Smooth muscle cell (in vitro differentiated cells): ENCODE measurements at regions not wholly inside any gene's neighbourhood (a gene's known extent, or its start where the extent isn't known, plus 50 kb on each side); places are given as distances from the start of the nearest gene placed in this dataset.

Source experiments
- DNase-seq: peaks from one replicate; lab custom pipeline; 2025; ENCODE audit not compliant: unreplicated experiment; lab: John Stamatoyannopoulos, UW
- H2AFZ ChIP-seq: fragments of 200-600 bp; sonication (generic); 2 replicates; pipeline ENCODE4 v1.6.0; 2016; ENCODE audit warnings: antibody characterized with exemption, low read depth, mild to moderate bottlenecking
- H3F3A ChIP-seq: fragments of 200-600 bp; sonication (generic); 2 replicates; pipeline ENCODE4 v1.6.0; 2017; ENCODE audit warnings: antibody characterized with exemption, low read depth
- H3K27ac ChIP-seq: fragments of 200-600 bp; sonication (generic); 2 replicates; pipeline ENCODE4 v1.5.1; 2016; ENCODE audit warnings: low read depth, mild to moderate bottlenecking
- H3K27me3 ChIP-seq: fragments of 200-600 bp; sonication (generic); 2 replicates; pipeline ENCODE4 v1.6.1; 2016; ENCODE audit warnings: low read depth, mild to moderate bottlenecking
- H3K36me3 ChIP-seq: fragments of 200-600 bp; sonication (generic); 2 replicates; pipeline ENCODE4 v1.5.1; 2016; ENCODE audit warnings: low read depth
- H3K4me1 ChIP-seq: fragments of 200-600 bp; sonication (generic); 2 replicates; pipeline ENCODE4 v1.5.1; 2016; ENCODE audit warnings: low read depth
- H3K4me2 ChIP-seq: fragments of 200-600 bp; sonication (generic); 2 replicates; pipeline ENCODE4 v1.6.0; 2016; ENCODE audit warnings: mild to moderate bottlenecking
- H3K4me3 ChIP-seq: fragments of 200-600 bp; sonication (generic); 2 replicates; pipeline ENCODE4 v1.5.1; 2016; ENCODE audit warnings: mild to moderate bottlenecking
- H3K79me2 ChIP-seq: fragments of 200-600 bp; sonication (generic); 2 replicates; pipeline ENCODE4 v1.6.0; 2016; ENCODE audit warnings: low read depth, mild to moderate bottlenecking
- H3K9ac ChIP-seq: fragments of 200-600 bp; sonication (generic); 2 replicates; pipeline ENCODE4 v1.6.0; 2016; ENCODE audit warnings: low read depth
- H3K9me3 ChIP-seq: fragments of 200-600 bp; sonication (generic); replicated peaks from 2 replicates; pipeline ENCODE4 v1.5.1; 2016; ENCODE audit warnings: low read depth
- H4K20me1 ChIP-seq: fragments of 200-600 bp; sonication (generic); 2 replicates; pipeline ENCODE4 v1.6.0; 2016; ENCODE audit warnings: low read depth
- CTCF ChIP-seq: fragments of 200-600 bp; sonication (generic); IDR thresholded peaks from 2 replicates; pipeline ENCODE4 v1.5.1; 2017; ENCODE audit warnings: borderline replicate concordance, mild to moderate bottlenecking, antibody characterized with exemption; ENCODE audit not compliant: insufficient read depth, poor library complexity, severe bottlenecking
- WGBS: methylation state at CpG from one replicate; pipeline ENCODE4 v1.1.7; 2016; ENCODE audit warnings: low lambda C conversion rate; 5-methylcytosine and 5-hydroxymethylcytosine counted together

DNA sequence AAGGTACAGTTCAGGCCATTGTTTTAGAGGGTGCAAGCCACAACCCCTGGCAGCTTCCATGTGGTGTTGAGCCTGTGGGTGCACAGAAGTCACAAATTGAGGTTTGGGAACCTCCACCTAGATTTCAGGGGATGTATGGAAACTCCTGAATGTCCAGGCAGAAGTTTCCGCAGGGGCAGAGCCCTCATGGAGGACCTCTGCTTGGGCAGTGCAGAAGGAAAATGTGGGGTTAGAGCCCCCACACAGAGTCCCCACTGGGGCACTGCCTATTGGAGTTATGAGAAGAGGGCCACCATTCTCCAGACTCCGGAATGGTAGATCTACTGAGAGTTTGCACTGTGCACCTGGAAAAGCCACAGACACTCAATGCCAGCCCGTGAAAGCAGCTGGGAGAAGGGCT, 242.0 kb upstream of the ACTRT1 start:
- Histone ChIP-seq H3K79me2 (no peaks in the 10 kb centered on the region), H3K27ac (no peak overlapping the region), H3F3A (no peaks in the 10 kb centered on the region), H3K27me3 (no peaks in the 10 kb centered on the region), H3K36me3 (no peaks in the 10 kb centered on the region), H3K9ac (no peak overlapping the region), H3K4me2 (no peak overlapping the region), H3K9me3 (peaks cover 11% of the 10 kb centered on the region), H3K4me1 (no peaks in the 10 kb centered on the region), H2AFZ (no peak overlapping the region), H4K20me1 (no peaks in the 10 kb centered on the region), H3K4me3 (no peak overlapping the region)
- no peak for TF ChIP-seq CTCF
- no peak for DNase-seq
- 77% methylated on average over 3 of the region's 3 CpGs for WGBS

DNA sequence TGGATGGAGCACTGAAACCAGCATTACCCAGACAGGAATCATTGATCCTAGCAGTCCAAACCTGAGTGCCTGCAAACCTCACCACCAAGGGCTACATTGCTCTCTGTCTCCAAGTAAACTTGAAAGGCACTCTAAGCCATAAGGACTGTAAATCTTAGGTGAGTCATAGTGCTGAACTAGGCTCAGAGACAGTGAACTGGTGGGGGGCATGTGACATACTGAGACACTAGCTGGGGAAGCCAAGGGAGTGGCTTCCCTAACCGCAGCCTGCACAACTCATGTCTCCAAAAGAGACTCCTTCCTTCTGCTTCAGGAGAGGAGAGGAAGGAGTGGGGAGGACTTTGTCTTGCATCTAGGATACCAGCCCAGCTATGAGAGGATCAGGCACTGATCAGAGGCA, 235.5 kb upstream of the ACTRT1 start:
- H3K9me3 ChIP-seq = peaks cover 11% of the 10 kb centered on the region
- no peaks in the 10 kb centered on the region for H3F3A ChIP-seq
- H2AFZ ChIP-seq = no peak overlapping the region
- WGBS = 56% methylated on average over 1 of the region's 1 CpG
- H3K79me2 ChIP-seq = no peaks in the 10 kb centered on the region
- H4K20me1 ChIP-seq = no peaks in the 10 kb centered on the region
- H3K36me3 ChIP-seq = no peaks in the 10 kb centered on the region
- H3K27ac ChIP-seq = no peak overlapping the region
- H3K4me1 ChIP-seq = no peaks in the 10 kb centered on the region
- DNase-seq = no peak
- TF ChIP-seq CTCF = no peak
- H3K9ac ChIP-seq = no peak overlapping the region
- H3K4me2 ChIP-seq = no peak overlapping the region
- no peaks in the 10 kb centered on the region for H3K27me3 ChIP-seq
- no peak overlapping the region for H3K4me3 ChIP-seq

- H3K4me3 ChIP-seq = no peak overlapping the region
- H3K9me3 ChIP-seq = no peaks in the 10 kb centered on the region
- H2AFZ ChIP-seq = no peak overlapping the region
- no peak overlapping the region for H3K4me2 ChIP-seq
- no peaks in the 10 kb centered on the region for H3K79me2 ChIP-seq
- H4K20me1 ChIP-seq = no peaks in the 10 kb centered on the region
- no peaks in the 10 kb centered on the region for H3F3A ChIP-seq
- no peaks in the 10 kb centered on the region for H3K4me1 ChIP-seq
- TF ChIP-seq CTCF = no peak
- DNase-seq = no peak
- H3K27me3 ChIP-seq = no peaks in the 10 kb centered on the region
- no peaks in the 10 kb centered on the region for H3K36me3 ChIP-seq
- H3K9ac ChIP-seq = no peak overlapping the region
- no peak overlapping the region for H3K27ac ChIP-seq
Measured at GRCh38 chrX:128250621-128251020, 198.4 kb upstream of the ACTRT1 start.

DNA sequence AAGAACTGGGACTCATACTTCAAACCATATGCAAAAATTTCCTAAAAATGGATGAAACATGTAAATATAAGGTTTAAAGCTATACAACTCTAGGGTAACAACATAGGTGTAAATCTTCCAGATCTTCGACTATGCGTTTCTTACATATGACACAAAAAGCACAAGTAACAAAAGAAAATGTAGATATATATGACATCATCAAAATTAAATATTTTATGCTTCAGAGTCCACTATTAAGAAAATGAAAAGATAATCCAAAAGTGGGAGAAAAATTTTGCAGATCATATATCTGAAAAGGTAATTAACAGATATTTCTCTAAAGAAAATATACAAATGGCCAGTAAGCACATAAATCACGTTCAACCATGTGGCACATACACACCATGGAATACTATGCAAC, 164.2 kb upstream of the ACTRT1 start:
- no peaks in the 10 kb centered on the region for H4K20me1 ChIP-seq
- TF ChIP-seq CTCF = no peak
- WGBS = 72% methylated on average over 3 of the region's 3 CpGs
- H3K36me3 ChIP-seq = no peaks in the 10 kb centered on the region
- H3F3A ChIP-seq = no peaks in the 10 kb centered on the region
- no peak overlapping the region for H3K27ac ChIP-seq
- no peaks in the 10 kb centered on the region for H3K4me1 ChIP-seq
- no peaks in the 10 kb centered on the region for H3K79me2 ChIP-seq
- H3K27me3 ChIP-seq = no peaks in the 10 kb centered on the region
- no peak overlapping the region for H2AFZ ChIP-seq
- no peak for DNase-seq
- H3K4me3 ChIP-seq = no peak overlapping the region
- no peak overlapping the region for H3K4me2 ChIP-seq
- H3K9ac ChIP-seq = no peak overlapping the region
- H3K9me3 ChIP-seq = peaks cover 9% of the 10 kb centered on the region
